ENCODE measurements at regions not wholly inside any gene's neighbourhood (a gene's known extent, or its start where the extent isn't known, plus 50 kb on each side); places are given as distances from the start of the nearest gene placed in this dataset.
A peak's percentile ranks its signal among the peaks of the same experiment; 100 is the strongest.

GRCh38 chr4:30939069-30939468 is 218.9 kb downstream of the PCDH7 start:
- H3K4me1 Mint-ChIP-seq (ENCODE audit: unreplicated experiment), result peaks cover 5% of the 10 kb centered on the region
- H3K36me3 Mint-ChIP-seq, result peaks cover 3% of the 10 kb centered on the region
- H3K27me3 Mint-ChIP-seq, result no peaks in the 10 kb centered on the region

GRCh38 chr4:30939684-30940083 is 219.5 kb downstream of the PCDH7 start:
- no peak for DNase-seq (ENCODE audit: extremely low spot score, unreplicated experiment)
- H3K27me3 Mint-ChIP-seq, result no peaks in the 10 kb centered on the region
- no peak for TF ChIP-seq CTCF (conservative IDR thresholded peaks at IDR 0.05)
- peaks cover 5% of the 10 kb centered on the region for H3K4me1 Mint-ChIP-seq (ENCODE audit: unreplicated experiment)
- H3K36me3 Mint-ChIP-seq, result peaks cover 3% of the 10 kb centered on the region
- H3K27ac Mint-ChIP-seq, result no peak overlapping the region
- H3K9me3 Mint-ChIP-seq, result no peaks in the 10 kb centered on the region
- no peak overlapping the region for H3K4me3 Mint-ChIP-seq

More at GRCh38 chr4:30939069-30939468, 218.9 kb downstream of the PCDH7 start:
- no peak for DNase-seq (ENCODE audit: extremely low spot score, unreplicated experiment)
- Mint-ChIP-seq H3K4me3 (no peak overlapping the region), H3K9me3 (no peaks in the 10 kb centered on the region), H3K27ac (no peak overlapping the region)
- TF ChIP-seq CTCF (conservative IDR thresholded peaks at IDR 0.05), result no peak

- Mint-ChIP-seq H3K4me1 (ENCODE audit: unreplicated experiment) (peaks cover 9% of the 10 kb centered on the region), H3K4me3 (no peak overlapping the region), H3K27ac (no peak overlapping the region), H3K9me3 (no peaks in the 10 kb centered on the region), H3K27me3 (peaks cover 3% of the 10 kb centered on the region), H3K36me3 (peaks cover 6% of the 10 kb centered on the region)
- TF ChIP-seq CTCF (conservative IDR thresholded peaks at IDR 0.05), result no peak
- no peak for DNase-seq (ENCODE audit: extremely low spot score, unreplicated experiment)
Observed at GRCh38 chr4:30941641-30942040, 221.5 kb downstream of the PCDH7 start.

DNA sequence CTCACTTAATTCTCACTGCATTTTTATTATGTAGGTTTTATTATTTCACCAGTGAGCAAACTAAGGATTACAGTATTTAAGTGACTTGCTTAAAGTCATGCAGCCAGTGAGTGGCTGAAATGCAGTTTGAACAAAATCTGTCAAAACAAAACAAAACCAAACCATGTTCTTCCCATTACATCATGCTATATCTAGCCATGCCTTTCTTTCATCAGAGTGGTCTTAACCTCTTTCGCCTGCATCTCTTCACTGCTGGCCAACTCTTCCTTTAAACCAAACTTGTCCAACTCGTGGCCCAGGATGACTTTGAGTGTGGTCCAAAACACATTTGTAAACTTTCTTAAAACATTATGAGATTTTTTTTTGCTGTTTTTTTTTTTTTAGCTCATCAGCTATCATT is 223.2 kb downstream of the PCDH7 start:
- no peak for TF ChIP-seq CTCF (conservative IDR thresholded peaks at IDR 0.05)
- Mint-ChIP-seq H3K27ac (no peak overlapping the region), H3K27me3 (peaks cover 8% of the 10 kb centered on the region), H3K36me3 (peaks cover 11% of the 10 kb centered on the region), H3K4me3 (no peak overlapping the region), H3K9me3 (peaks cover 5% of the 10 kb centered on the region), H3K4me1 (ENCODE audit: unreplicated experiment) (peaks cover 9% of the 10 kb centered on the region)
- DNase-seq (ENCODE audit: extremely low spot score, unreplicated experiment), result no peak

- peaks cover 8% of the 10 kb centered on the region for H3K27me3 Mint-ChIP-seq
- no peak for TF ChIP-seq CTCF (conservative IDR thresholded peaks at IDR 0.05)
- no peak for DNase-seq (ENCODE audit: extremely low spot score, unreplicated experiment)
- H3K36me3 Mint-ChIP-seq, result peaks cover 11% of the 10 kb centered on the region
- peaks cover 5% of the 10 kb centered on the region for H3K9me3 Mint-ChIP-seq
- peaks cover 9% of the 10 kb centered on the region for H3K4me1 Mint-ChIP-seq (ENCODE audit: unreplicated experiment)
- H3K4me3 Mint-ChIP-seq, result no peak overlapping the region
- H3K27ac Mint-ChIP-seq, result peak overlapping the region; percentile 70
Observed at GRCh38 chr4:30945586-30945985, 225.4 kb downstream of the PCDH7 start.

DNA sequence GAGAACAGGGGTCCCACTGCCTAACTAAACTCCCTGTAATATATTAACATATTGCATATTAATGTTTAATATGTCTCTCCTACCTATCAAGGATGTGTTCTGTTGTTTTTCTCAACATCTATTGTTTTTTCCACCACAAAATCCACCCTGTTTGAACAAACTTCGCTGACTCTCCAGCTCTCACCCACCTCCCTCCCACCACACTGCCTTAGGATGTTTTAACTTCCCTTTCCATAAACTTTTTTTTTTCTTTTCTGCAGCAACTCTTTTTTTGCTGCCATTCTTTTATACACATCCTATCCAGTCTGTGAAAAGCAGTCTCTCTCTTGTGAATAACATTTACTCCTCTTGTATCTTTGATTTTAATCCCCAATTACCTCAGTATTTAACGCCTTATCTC is 226.1 kb downstream of the PCDH7 start:
- no peak for TF ChIP-seq CTCF (conservative IDR thresholded peaks at IDR 0.05)
- H3K27ac Mint-ChIP-seq, result no peak overlapping the region

More for the DNA sequence above, 226.1 kb downstream of the PCDH7 start:
- H3K27me3 Mint-ChIP-seq, result peaks cover 8% of the 10 kb centered on the region
- no peak for DNase-seq (ENCODE audit: extremely low spot score, unreplicated experiment)
- peaks cover 9% of the 10 kb centered on the region for H3K4me1 Mint-ChIP-seq (ENCODE audit: unreplicated experiment)
- peaks cover 5% of the 10 kb centered on the region for H3K9me3 Mint-ChIP-seq
- peaks cover 11% of the 10 kb centered on the region for H3K36me3 Mint-ChIP-seq
- no peak overlapping the region for H3K4me3 Mint-ChIP-seq

Data from type B pancreatic cell (in vitro differentiated cells).